GM12878 (cell line): ENCODE measurements at regions not wholly inside any gene's neighbourhood (a gene's known extent, or its start where the extent isn't known, plus 50 kb on each side); places are given as distances from the start of the nearest gene placed in this dataset.

Source experiments
- ATAC-seq: fragments of 200-7000 bp; cut with Tn5 transposase; 3 replicates; pipeline ENCODE4 v1.9.1; 2020; ENCODE audit warnings: mild to moderate bottlenecking, moderate library complexity
- BruUV-seq: library from RNA; stranded (reverse); fragments of 400-500 nt; replicated peaks from 2 replicates; lab custom pipeline; 2021; lab: Mats Ljungman, UMichigan
- CTCF ChIA-PET: fragments of 300-600 bp; sonication (Branson Sonifier 250); formaldehyde crosslinking; extraction: SDS; loops from one replicate; lab custom pipeline; 2021; ENCODE audit warnings: inconsistent platforms; lab: Yijun Ruan, JAX
- POLR2A ChIA-PET: fragments of 350-600 bp; formaldehyde crosslinking; extraction: SDS; loops from one replicate; lab custom pipeline; 2021; ENCODE audit warnings: inconsistent platforms; lab: Charles Lee
- RAD21 ChIA-PET: fragments of 300-600 bp; sonication (Branson Sonifier 250); formaldehyde crosslinking; loops from one replicate; lab custom pipeline; 2023; ENCODE audit warnings: antibody characterized with exemption; ENCODE audit not compliant: unreplicated experiment; lab: Charles Lee
- SMC1A ChIA-PET: fragments of 300-600 bp; sonication (Branson Sonifier 250); formaldehyde crosslinking; loops from one replicate; lab custom pipeline; 2023; ENCODE audit not compliant: unreplicated experiment, uncharacterized antibody; lab: Charles Lee
- DNase-seq: peaks from one replicate; pipeline ENCODE4 v3.0.0-alpha.2; 2011; ENCODE audit warnings: low read depth, low spot score
- FAIRE-seq: peaks from 3 replicates; lab custom pipeline; 2011; peaks lifted over from hg19 to GRCh38; lab: Jason Lieb, UNC
- H2AFZ ChIP-seq: 2 replicates; pipeline ENCODE4 v1.6.0; 2011; ENCODE audit warnings: low read depth, low read length, control low read depth; ENCODE audit not compliant: control insufficient read depth
- H3K27ac ChIP-seq: 2 replicates; pipeline ENCODE4 v1.5.1; 2011; ENCODE audit warnings: control low read depth; ENCODE audit not compliant: control insufficient read depth, insufficient read depth
- H3K27me3 ChIP-seq, 2 experiments: replicated peaks in 1 of 2; 2 replicates each; pipeline versions ENCODE4 v1.6.0 to v1.6.1; 2011; ENCODE audit warnings: low read length in 1 of 2; ENCODE audit not compliant: control insufficient read depth in 2 of 2, insufficient read depth in 2 of 2
- H3K36me3 ChIP-seq, 2 experiments: 2 replicates each; pipeline ENCODE4 v1.5.1; 2011; ENCODE audit warnings: low read length in 1 of 2; ENCODE audit not compliant: control insufficient read depth in 2 of 2, insufficient read depth in 2 of 2
- H3K4me1 ChIP-seq: 2 replicates; pipeline ENCODE4 v1.6.1; 2011; ENCODE audit warnings: mild to moderate bottlenecking, low read length, moderate library complexity, mixed read lengths; ENCODE audit not compliant: control insufficient read depth, insufficient read depth
- H3K4me2 ChIP-seq: 2 replicates; pipeline ENCODE4 v1.6.0; 2011; ENCODE audit warnings: control low read depth; ENCODE audit not compliant: control insufficient read depth, insufficient read depth
- H3K4me3 ChIP-seq: fragments of 200-600 bp; sonication (generic); 2 replicates; pipeline ENCODE4 v1.5.1; 2016
- H3K79me2 ChIP-seq: 2 replicates; pipeline ENCODE4 v1.6.0; 2011; ENCODE audit warnings: low read length; ENCODE audit not compliant: control insufficient read depth, insufficient read depth
- H3K9ac ChIP-seq: 2 replicates; pipeline ENCODE4 v1.8.0; 2011; ENCODE audit warnings: low read length, control low read depth, mixed read lengths; ENCODE audit not compliant: control insufficient read depth, insufficient read depth
- H3K9me3 ChIP-seq: replicated peaks from 3 replicates; pipeline ENCODE4 v1.5.1; 2011; ENCODE audit warnings: mild to moderate bottlenecking, low read length; ENCODE audit not compliant: control insufficient read depth, insufficient read depth
- H4K20me1 ChIP-seq: 2 replicates; pipeline ENCODE4 v1.6.0; 2011; ENCODE audit not compliant: control insufficient read depth, insufficient read depth
- RCOR1 ChIP-seq: conservative IDR thresholded peaks from 2 replicates; pipeline ENCODE4 v1.6.1; 2012; ENCODE audit warnings: low read depth, low read length, improper control_type of control experiment
- ZBED1 ChIP-seq: IDR thresholded peaks from 2 replicates; pipeline ENCODE4 v1.6.1; 2016; ENCODE audit warnings: borderline replicate concordance
- WGBS: methylation state at CpG from one replicate; pipeline ENCODE4 v1.1.6; 2016; ENCODE audit warnings: low lambda C conversion rate; ENCODE audit not compliant: insufficient replicate concordance, insufficient coverage; ENCODE audit errors: missing lambda C conversion rate; 5-methylcytosine and 5-hydroxymethylcytosine counted together
- in situ Hi-C: fragments of 300-500 bp; cut with MboI; formaldehyde crosslinking; loops from 9 replicates; pipeline ENCODE4 v1.14.3; 2018; ENCODE audit warnings: mixed read lengths
- intact Hi-C: fragments of 100-400 bp; cut with micrococcal nuclease; formaldehyde crosslinking; loops from one replicate; pipeline ENCODE4 v1.14.2; 2022; ENCODE audit not compliant: unreplicated experiment
- TF ChIP-seq, protein P1 (sequence below): fragments of 450-650 bp; formaldehyde crosslinking; IDR thresholded peaks from 2 replicates; pipeline ENCODE4 v1.5.0; 2022; ENCODE audit warnings: mild to moderate bottlenecking, missing genetic modification characterization
- TF ChIP-seq, protein P2 (sequence below): IDR thresholded peaks from 2 replicates; pipeline ENCODE4 v1.6.1; 2012; ENCODE audit warnings: low read length, inconsistent platforms

DNA sequence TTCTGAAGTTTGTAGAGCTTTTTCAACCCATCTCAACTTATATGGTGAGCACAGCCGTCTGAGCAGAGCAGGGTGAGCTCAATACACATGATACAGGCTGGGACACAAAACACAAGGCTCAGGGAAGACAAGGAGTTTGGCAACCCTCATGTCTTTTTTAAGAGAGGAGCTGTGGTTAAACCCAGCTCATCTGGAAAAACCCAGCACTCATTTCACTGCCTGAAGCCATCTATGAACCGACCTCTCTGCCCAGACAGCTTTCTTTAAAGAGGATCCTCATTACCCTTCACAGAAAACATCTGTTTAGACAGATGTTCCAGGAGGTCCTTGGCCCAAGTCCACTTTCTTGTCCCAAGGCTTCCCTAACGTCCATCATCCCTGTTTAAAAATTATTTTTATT, 170.0 kb upstream of the TSHZ3 start:
- no peak for TF ChIP-seq RCOR1
- TF ChIP-seq, protein P1, sequence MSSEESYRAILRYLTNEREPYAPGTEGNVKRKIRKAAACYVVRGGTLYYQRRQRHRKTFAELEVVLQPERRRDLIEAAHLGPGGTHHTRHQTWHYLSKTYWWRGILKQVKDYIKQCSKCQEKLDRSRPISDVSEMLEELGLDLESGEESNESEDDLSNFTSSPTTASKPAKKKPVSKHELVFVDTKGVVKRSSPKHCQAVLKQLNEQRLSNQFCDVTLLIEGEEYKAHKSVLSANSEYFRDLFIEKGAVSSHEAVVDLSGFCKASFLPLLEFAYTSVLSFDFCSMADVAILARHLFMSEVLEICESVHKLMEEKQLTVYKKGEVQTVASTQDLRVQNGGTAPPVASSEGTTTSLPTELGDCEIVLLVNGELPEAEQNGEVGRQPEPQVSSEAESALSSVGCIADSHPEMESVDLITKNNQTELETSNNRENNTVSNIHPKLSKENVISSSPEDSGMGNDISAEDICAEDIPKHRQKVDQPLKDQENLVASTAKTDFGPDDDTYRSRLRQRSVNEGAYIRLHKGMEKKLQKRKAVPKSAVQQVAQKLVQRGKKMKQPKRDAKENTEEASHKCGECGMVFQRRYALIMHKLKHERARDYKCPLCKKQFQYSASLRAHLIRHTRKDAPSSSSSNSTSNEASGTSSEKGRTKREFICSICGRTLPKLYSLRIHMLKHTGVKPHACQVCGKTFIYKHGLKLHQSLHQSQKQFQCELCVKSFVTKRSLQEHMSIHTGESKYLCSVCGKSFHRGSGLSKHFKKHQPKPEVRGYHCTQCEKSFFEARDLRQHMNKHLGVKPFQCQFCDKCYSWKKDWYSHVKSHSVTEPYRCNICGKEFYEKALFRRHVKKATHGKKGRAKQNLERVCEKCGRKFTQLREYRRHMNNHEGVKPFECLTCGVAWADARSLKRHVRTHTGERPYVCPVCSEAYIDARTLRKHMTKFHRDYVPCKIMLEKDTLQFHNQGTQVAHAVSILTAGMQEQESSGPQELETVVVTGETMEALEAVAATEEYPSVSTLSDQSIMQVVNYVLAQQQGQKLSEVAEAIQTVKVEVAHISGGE (CRISPR knock-in tag) = no peak
- TF ChIP-seq ZBED1 = no peak
- TF ChIP-seq, protein P2, sequence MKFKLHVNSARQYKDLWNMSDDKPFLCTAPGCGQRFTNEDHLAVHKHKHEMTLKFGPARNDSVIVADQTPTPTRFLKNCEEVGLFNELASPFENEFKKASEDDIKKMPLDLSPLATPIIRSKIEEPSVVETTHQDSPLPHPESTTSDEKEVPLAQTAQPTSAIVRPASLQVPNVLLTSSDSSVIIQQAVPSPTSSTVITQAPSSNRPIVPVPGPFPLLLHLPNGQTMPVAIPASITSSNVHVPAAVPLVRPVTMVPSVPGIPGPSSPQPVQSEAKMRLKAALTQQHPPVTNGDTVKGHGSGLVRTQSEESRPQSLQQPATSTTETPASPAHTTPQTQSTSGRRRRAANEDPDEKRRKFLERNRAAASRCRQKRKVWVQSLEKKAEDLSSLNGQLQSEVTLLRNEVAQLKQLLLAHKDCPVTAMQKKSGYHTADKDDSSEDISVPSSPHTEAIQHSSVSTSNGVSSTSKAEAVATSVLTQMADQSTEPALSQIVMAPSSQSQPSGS = no peak
- TF ChIP-seq, all 136 proteins: peak for 0
- H4K20me1 ChIP-seq = no peaks in the 10 kb centered on the region
- ATAC-seq (no peak), DNase-seq (no peak), FAIRE-seq (no peak)
- H3K4me1 ChIP-seq = no peaks in the 10 kb centered on the region
- H2AFZ ChIP-seq = no peak overlapping the region
- intact Hi-C loops = no loop called here
- no peaks in the 10 kb centered on the region for H3K79me2 ChIP-seq
- no TSS peak for BruUV-seq
- H3K9me3 ChIP-seq = no peaks in the 10 kb centered on the region; the same call in 1 of the 3 replicates
- CTCF ChIA-PET = no interaction called here
- H3K4me3 ChIP-seq = no peak overlapping the region
- no peaks in the 10 kb centered on the region for H3K27me3 ChIP-seq
- no peaks in the 10 kb centered on the region for H3K36me3 ChIP-seq
- H3K4me2 ChIP-seq = no peak overlapping the region
- in situ Hi-C loops = no loop called here
- SMC1A ChIA-PET = no interaction called here
- POLR2A ChIA-PET = no interaction called here
- no peak overlapping the region for H3K9ac ChIP-seq
- WGBS = 0% methylated on average over 3 of the region's 3 CpGs
- RAD21 ChIA-PET = no interaction called here
- H3K27ac ChIP-seq = no peak overlapping the region
